Endothelial cell of umbilical vein (primary cell): ENCODE measurements at regions not wholly inside any gene's neighbourhood (a gene's known extent, or its start where the extent isn't known, plus 50 kb on each side); places are given as distances from the start of the nearest gene placed in this dataset. TPM values are rescaled to one million over a fixed set of nuclear protein-coding genes. Genes with fewer than 3 reads are reported as not detected.
A peak's percentile ranks its signal among the peaks of the same experiment; 100 is the strongest.

Experiments
- BruUV-seq: library from RNA; stranded (reverse); fragments of 400-500 nt; replicated peaks from 2 replicates; lab custom pipeline; 2021; lab: Mats Ljungman, UMichigan
- CTCF ChIA-PET: fragments of 300-600, 350-600 bp; sonication (Branson Sonifier 250); formaldehyde crosslinking; loops from one replicate; lab custom pipeline; 2021; ENCODE audit warnings: antibody characterized with exemption, inconsistent platforms; lab: Charles Lee
- POLR2A ChIA-PET: fragments of 300-600, 350-600 bp; sonication (Branson Sonifier 250); formaldehyde crosslinking; loops from one replicate; lab custom pipeline; 2021; ENCODE audit warnings: antibody characterized with exemption, inconsistent platforms; lab: Charles Lee
- DNase-seq: peaks from one replicate; pipeline ENCODE4 v3.0.0-alpha.2; 2011; ENCODE audit warnings: low read depth, low spot score
- FAIRE-seq: peaks from 2 replicates; lab custom pipeline; 2011; peaks lifted over from hg19 to GRCh38; lab: Jason Lieb, UNC
- H2AFZ ChIP-seq: 2 replicates; pipeline ENCODE4 v1.6.0; 2012; ENCODE audit warnings: low read depth, low read length, control low read depth, inconsistent platforms
- H3K27ac ChIP-seq: 2 replicates; pipeline ENCODE4 v1.5.1; 2011; ENCODE audit warnings: low read depth, mild to moderate bottlenecking, control low read depth, low read length, moderate library complexity; ENCODE audit not compliant: insufficient read depth
- H3K27me3 ChIP-seq, 2 experiments: 2 replicates each; pipeline versions ENCODE4 v1.6.0 to v1.6.1; 2011; ENCODE audit warnings: low read length in 2 of 2, mixed read lengths in 1 of 2; ENCODE audit not compliant: control insufficient read depth in 2 of 2, insufficient read depth in 2 of 2
- H3K36me3 ChIP-seq, 2 experiments: 2 replicates in 1 of 2; 3 replicates in 1 of 2; pipeline ENCODE4 v1.5.1; 2011; ENCODE audit warnings: low read length in 2 of 2, mild to moderate bottlenecking in 1 of 2, moderate library complexity in 1 of 2; ENCODE audit not compliant: control insufficient read depth in 2 of 2, insufficient read depth in 2 of 2; ENCODE audit errors: extremely low read depth in 1 of 2
- H3K4me1 ChIP-seq: 3 replicates; pipeline ENCODE4 v1.5.1; 2011; ENCODE audit warnings: mild to moderate bottlenecking, low read length; ENCODE audit not compliant: control insufficient read depth, insufficient read depth; ENCODE audit errors: extremely low read depth
- H3K4me2 ChIP-seq: 2 replicates; pipeline ENCODE4 v1.6.1; 2011; ENCODE audit warnings: low read length, control low read depth, mixed read lengths; ENCODE audit not compliant: insufficient read depth
- H3K4me3 ChIP-seq, 3 experiments: fragments of 200-600 bp in 1 of 3; sonication (generic), shearing (Covaris generic) in 1 of 3; replicated peaks in 1 of 3; 2 replicates each; pipeline ENCODE4 v1.5.1; 2011 to 2016; ENCODE audit warnings: control low read depth in 3 of 3, low read length in 3 of 3, mild to moderate bottlenecking in 2 of 3, inconsistent platforms in 1 of 3, low read depth in 1 of 3, moderate library complexity in 1 of 3; ENCODE audit not compliant: insufficient read depth in 1 of 3
- H3K79me2 ChIP-seq: 2 replicates; pipeline ENCODE4 v1.6.0; 2012; ENCODE audit warnings: low read length, inconsistent platforms; ENCODE audit not compliant: control insufficient read depth, insufficient read depth
- H3K9ac ChIP-seq: replicated peaks from 2 replicates; pipeline ENCODE3; 2011; ENCODE audit warnings: low read length, control low read depth; ENCODE audit not compliant: insufficient read depth; ENCODE audit errors: extremely low read depth
- H3K9me1 ChIP-seq: replicated peaks from 3 replicates; pipeline ENCODE4 v1.6.0; 2011; ENCODE audit warnings: mild to moderate bottlenecking, low read length; ENCODE audit not compliant: control insufficient read depth, insufficient read depth; ENCODE audit errors: extremely low read depth
- H3K9me3 ChIP-seq: replicated peaks from 2 replicates; pipeline ENCODE4 v1.5.1; 2012; ENCODE audit warnings: low read length, inconsistent platforms; ENCODE audit not compliant: control insufficient read depth, insufficient read depth
- H4K20me1 ChIP-seq: replicated peaks from 2 replicates; pipeline ENCODE3; 2011; ENCODE audit warnings: mild to moderate bottlenecking, low read length; ENCODE audit not compliant: control insufficient read depth, insufficient read depth; ENCODE audit errors: extremely low read depth
- FOS ChIP-seq: IDR thresholded peaks from 2 replicates; pipeline ENCODE4 v1.6.1; 2011; ENCODE audit warnings: mild to moderate bottlenecking, low read length, moderate library complexity, borderline replicate concordance; ENCODE audit not compliant: insufficient read depth
- JUN ChIP-seq: IDR thresholded peaks from 2 replicates; pipeline ENCODE4 v1.6.1; 2011; ENCODE audit warnings: borderline replicate concordance, low read depth; ENCODE audit not compliant: insufficient read length, insufficient read depth
- MYC ChIP-seq: IDR thresholded peaks from one replicate; pipeline ENCODE4 v1.6.1; 2011; ENCODE audit warnings: mild to moderate bottlenecking, low read depth, low read length
- POLR2A ChIP-seq: IDR thresholded peaks from 2 replicates; pipeline ENCODE4 v1.6.1; 2012; ENCODE audit warnings: low read depth, mild to moderate bottlenecking, control low read depth, low read length
- dilution Hi-C: fragments of 300-500 bp; cut with MboI; formaldehyde crosslinking; loops from one replicate; pipeline ENCODE4 v1.15.0; 2019; ENCODE audit warnings: low sequenced_read_pairs; ENCODE audit not compliant: extremely low pct_ligation_motif_present
- intact Hi-C: fragments of 100-400 bp; cut with micrococcal nuclease; formaldehyde crosslinking; loops from one replicate; pipeline ENCODE4 v1.10.0; 2022
- microRNA-seq: library from miRNA; unstranded; fragments of <30 nt; microRNA quantifications from one replicate; pipeline ENCODE4 v1.2.0, GENCODE V29; 2021; ENCODE audit warnings: borderline number of aligned reads, borderline replicate concordance
- small RNA-seq: library from RNA; depleted of rRNA; stranded (forward); fragments of <200 nt; gene quantifications from one replicate; pipeline ENCODE3, GENCODE V24; 2012; ENCODE audit warnings: low replicate concordance, low read depth; ENCODE audit not compliant: insufficient read depth, insufficient read length

GRCh38 chr20:7829031-7829430 lies 111.2 kb downstream of the HAO1 start:
- Histone ChIP-seq H3K79me2 (no peaks in the 10 kb centered on the region), H3K4me2 (no peak overlapping the region), H3K9me3 (no peaks in the 10 kb centered on the region), H3K9ac (no peak overlapping the region), H3K4me3 (no peak overlapping the region), H3K27ac (no peak overlapping the region), H2AFZ (no peak overlapping the region), H4K20me1 (no peaks in the 10 kb centered on the region), H3K4me1 (peaks cover 4% of the 10 kb centered on the region), H3K9me1 (no peaks in the 10 kb centered on the region), H3K36me3 (no peaks in the 10 kb centered on the region), H3K27me3 (no peaks in the 10 kb centered on the region)
- TF ChIP-seq JUN (peak; percentile 13), MYC (no peak)
- no peak for DNase-seq
- dilution Hi-C loops (no loop called here), intact Hi-C loops (no loop called here)
- CTCF ChIA-PET, result interaction anchor here (0.7 kb wide), 1 partner anchor 13 kb away, joined by 3 read pairs; no protein-coding TSS in a partner anchor
- POLR2A ChIA-PET, result no interaction called here
- FAIRE-seq, result no peak
- BruUV-seq, result no TSS peak

GRCh38 chr20:7829776-7830175 lies 110.5 kb downstream of the HAO1 start:
- no TSS peak for BruUV-seq

More at GRCh38 chr20:7829776-7830175, 110.5 kb downstream of the HAO1 start:
- Histone ChIP-seq H4K20me1 (no peaks in the 10 kb centered on the region), H3K36me3 (no peaks in the 10 kb centered on the region), H3K4me2 (peak overlapping the region; percentile 24), H2AFZ (peak overlapping the region; percentile 33), H3K27ac (no peak overlapping the region), H3K4me3 (no peak overlapping the region), H3K27me3 (no peaks in the 10 kb centered on the region), H3K9me1 (no peaks in the 10 kb centered on the region), H3K9me3 (no peaks in the 10 kb centered on the region), H3K9ac (no peak overlapping the region), H3K4me1 (peaks cover 4% of the 10 kb centered on the region), H3K79me2 (no peaks in the 10 kb centered on the region)
- DNase-seq (no peak), FAIRE-seq (peak; percentile 18)
- dilution Hi-C loops, result no loop called here
- intact Hi-C loops, result no loop called here
- POLR2A ChIA-PET, result no interaction called here
- CTCF ChIA-PET, result no interaction called here
- TF ChIP-seq POLR2A (no peak), FOS (peak; percentile 30)

Small RNA genes lying in the stretch of these regions (microRNA-seq; reads per million reads assigned to microRNA genes)
- not detected for gene MIR8062

Small RNA genes lying in the stretch of these regions (small RNA-seq; reads per million reads assigned to genes)
- gene MIR8062 (not detected), gene RN7SL547P (not detected)
